GM19455 (cell line): ENCODE measurements at regions not wholly inside any gene's neighbourhood (a gene's known extent, or its start where the extent isn't known, plus 50 kb on each side); places are given as distances from the start of the nearest gene placed in this dataset.
"Not testable (repeated sequence)": the region's sequence is repeated elsewhere in the genome, so short reads cannot be mapped to it uniquely, and the experiment has no call there.

ENCODE experiments used
- ATAC-seq: cut with Tn5 transposase; IDR thresholded peaks from one replicate; pipeline ENCODE4 v1.9.1; 2021; ENCODE audit not compliant: unreplicated experiment

DNA sequence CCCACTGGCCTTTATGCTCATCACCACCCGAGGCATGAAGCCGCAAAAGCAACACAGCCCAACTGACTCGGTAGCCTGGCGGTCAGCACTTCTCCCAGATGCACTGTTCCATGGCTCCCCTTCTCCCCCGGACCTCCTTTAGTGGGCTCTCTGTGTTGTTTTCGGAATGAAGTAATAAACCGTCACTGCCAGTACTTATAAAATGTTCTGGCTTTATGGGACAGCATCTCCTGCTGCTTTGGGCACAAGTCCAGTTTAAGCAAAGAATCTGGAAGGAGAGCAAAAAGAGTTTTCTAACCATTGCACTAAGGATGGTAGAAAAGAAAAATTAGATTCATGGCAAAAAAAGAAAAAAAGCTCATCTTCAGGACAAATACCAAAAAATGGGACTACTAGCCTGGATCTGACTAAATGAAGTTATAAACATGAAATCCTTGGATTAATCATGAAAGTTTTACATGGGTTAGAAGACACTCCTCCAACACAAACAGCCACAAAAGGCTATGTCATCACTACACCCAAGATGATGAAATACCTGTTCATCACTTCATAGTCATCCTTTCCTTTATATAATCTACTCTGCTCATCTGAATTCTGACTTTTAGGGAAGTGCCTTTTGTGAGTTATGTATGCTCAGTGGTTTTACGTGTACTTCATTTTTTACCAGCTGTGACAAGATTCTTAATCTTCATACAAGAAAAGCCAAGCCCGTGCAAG lies 89.5 kb upstream of the UBE2E2 start:
- ATAC-seq, result no peak

DNA sequence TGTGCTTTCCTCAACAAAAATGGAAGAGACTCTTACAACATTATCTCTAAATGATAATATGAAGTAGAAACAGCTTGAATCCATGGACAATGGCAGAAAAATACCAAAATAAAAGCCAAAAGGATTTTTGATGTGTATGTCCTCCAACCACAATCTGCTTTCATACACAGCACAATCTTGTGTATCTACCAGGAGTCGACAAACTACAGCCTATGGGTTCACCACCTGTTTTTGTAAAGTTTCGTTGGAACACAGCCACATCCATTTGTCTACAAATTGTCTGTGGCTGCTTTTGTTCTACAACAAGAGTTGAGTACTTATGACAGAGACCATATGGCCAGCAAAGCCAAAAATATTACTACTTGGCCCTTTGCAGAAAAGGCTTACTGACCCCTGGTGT lies 88.7 kb upstream of the UBE2E2 start:
- ATAC-seq, result no peak

DNA sequence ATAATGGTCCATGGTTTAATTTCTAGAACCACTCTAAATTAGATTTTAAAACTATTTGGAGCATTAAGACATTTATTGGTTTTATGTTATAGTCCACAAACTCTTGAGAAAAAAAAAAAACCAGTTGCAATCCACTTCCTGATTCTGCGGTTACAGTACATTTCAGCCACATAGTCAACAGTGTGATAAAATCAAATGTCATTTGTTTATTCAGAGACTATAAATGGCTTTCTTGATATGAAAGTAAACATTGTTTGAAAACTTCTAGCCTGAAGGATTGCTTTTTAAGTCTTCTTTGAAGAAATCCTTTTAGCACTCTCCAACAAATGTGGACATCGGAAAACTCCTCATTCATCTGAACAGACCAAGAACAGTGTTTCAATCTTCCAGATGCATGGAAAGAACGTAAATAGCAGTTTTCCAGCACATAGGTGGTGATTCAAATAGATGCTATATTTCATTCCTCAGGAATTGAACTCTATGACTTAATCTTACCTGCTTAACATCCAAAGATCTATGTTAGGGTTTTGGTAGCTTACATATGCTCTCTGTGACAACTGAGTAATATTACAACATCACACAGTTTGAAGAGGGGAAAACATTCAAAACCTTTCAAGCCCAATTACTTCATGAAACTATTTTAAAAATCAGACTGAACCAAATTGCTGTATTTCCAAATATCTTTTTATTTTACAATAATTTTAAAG lies 87.8 kb upstream of the UBE2E2 start:
- ATAC-seq, result no peak

DNA sequence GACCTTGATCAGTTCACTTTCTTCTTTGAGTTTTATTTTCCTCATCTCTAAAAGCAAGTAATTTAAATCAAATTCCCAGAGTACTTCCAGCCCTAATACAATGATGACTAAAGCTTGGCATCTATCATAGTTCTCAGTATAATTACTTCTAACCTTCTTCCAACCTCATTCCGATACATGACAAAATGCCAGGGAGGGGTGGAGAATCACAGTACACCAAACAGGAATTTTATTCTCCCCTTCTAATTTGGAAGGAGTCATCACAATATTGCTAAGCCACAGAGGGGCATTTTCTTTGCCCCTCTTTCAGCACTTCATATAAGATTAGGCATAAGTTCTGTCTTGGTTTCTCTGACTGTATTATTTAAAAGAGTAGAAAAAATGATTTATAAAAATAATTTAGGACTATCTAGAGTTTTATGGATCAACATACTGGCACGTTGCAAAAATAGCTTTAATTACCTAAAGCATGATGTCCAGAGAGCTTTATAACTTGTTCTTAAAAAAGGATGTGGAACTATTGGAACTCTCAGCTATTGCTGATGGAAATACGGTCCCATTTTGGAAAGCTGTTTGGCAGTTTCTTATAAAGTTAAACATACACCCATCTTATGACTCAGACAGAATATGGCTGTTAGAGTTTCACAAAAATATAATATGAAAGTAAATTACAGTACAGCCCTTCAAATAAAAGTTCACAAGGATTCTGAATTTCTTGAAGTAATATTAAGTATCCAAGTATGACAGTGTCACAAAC lies 86.9 kb upstream of the UBE2E2 start:
- no peak for ATAC-seq

DNA sequence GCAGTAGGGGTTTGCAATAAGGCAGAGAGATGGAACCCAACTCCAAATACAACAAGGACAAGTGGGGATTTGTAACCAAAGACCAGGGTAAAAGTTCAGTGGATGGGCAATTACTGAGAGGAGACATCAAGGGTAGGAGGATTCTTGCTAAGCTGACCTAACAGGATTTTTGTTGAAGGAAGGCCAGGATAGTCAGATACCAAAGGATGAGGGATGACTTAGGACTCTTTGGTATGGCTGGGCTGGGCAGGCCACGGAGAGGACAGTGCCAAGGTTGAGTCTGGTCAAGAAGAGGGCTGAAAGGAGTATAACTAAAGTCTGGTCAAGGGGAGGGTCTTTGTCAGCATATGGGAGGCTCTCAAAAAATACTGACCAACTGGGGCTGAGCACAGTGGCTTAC lies 85.3 kb upstream of the UBE2E2 start:
- no peak for ATAC-seq

DNA sequence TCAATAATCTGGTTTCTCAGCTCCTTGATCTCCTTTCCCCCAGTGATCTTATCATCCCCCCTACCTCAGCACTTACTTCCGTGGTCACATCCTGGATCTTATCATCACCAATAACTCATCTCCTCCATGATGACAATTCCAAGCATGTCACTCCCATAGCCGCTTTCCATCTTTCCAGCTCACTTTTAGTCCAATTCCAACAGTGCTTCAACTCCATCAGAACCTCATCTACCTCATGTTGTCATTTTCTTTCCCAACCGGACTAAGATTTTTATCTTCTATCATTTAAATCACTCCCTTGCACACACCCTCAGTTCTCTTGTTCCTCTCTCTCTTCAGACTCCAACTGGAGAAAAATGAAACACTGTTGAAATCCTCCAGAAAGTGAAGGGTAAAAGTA lies 75.9 kb upstream of the UBE2E2 start:
- no peak for ATAC-seq

DNA sequence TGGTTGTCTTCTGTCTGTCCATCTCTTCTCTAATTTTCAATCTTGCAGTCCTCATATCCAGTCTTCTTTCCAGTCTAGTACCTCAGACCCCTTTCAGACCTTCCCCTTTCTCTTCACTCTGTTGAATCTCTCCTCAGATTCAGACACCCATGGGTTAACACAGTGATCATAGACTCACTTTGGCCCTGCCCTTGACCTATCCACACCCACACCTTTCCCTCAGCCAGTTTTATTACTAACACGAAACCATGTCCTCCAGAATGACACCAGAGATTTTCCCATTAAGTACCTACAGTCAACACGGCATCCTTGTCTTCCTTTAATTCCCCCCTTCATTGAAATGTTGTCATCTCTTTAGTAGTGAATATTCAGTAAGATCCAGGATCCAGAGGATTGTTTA lies 74.5 kb upstream of the UBE2E2 start:
- ATAC-seq, result no peak

DNA sequence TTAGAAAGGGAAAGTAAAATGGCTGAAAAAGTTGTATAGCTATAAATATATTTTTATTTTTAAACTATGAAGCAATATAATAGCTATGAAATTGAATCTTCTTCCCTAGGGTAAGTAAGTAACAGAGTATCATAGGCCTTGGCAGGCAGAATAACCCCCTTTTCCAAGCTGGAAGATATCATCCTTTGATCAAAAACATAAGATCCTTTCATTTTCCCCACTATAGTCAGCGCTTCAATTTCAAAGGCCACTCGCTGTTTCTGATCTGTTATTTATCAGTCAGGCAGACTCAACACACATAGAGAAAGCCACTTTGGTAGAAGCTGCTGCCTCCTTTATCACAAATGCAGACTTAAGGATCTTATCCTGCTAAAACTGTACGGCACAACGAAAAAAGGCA lies 74.0 kb upstream of the UBE2E2 start:
- no peak for ATAC-seq

DNA sequence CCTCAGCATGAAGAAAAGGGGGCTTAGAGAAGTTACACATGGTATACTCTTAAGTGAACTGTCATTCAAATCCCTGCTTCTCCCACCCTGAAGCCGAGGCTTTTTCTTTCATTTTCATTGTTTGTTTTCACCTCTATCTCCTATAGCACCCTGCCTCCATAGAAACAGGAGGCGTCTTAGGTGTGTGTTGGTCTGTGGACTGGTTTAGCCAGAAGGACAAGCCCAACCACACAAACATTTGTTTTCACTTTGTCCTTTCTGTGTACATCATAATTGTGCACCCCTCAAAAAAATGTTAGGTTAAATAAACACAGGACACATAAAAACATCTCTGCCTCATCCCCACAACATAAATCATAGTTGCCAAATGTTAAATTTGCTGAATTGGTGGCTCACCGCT lies 73.3 kb upstream of the UBE2E2 start:
- ATAC-seq, result no peak

DNA sequence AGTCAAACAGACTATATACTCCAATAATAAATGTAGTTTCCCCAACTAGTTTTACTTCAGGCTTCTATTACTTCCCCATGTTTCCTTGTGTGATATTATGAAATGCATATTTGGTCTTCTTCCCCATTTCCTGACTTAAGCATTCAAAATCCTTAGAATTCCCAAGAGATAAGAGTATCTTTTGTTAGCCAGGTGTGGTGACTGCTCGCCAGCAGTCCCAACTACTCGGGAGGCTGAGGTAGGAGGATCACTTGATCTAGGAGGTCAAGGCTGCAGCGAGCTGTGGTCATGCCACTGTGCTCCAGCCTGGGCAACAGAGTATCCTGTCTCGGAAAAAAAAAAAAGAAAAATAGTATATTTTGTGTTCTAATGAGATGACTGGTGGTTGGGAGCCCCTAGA lies 72.7 kb upstream of the UBE2E2 start:
- no peak for ATAC-seq

DNA sequence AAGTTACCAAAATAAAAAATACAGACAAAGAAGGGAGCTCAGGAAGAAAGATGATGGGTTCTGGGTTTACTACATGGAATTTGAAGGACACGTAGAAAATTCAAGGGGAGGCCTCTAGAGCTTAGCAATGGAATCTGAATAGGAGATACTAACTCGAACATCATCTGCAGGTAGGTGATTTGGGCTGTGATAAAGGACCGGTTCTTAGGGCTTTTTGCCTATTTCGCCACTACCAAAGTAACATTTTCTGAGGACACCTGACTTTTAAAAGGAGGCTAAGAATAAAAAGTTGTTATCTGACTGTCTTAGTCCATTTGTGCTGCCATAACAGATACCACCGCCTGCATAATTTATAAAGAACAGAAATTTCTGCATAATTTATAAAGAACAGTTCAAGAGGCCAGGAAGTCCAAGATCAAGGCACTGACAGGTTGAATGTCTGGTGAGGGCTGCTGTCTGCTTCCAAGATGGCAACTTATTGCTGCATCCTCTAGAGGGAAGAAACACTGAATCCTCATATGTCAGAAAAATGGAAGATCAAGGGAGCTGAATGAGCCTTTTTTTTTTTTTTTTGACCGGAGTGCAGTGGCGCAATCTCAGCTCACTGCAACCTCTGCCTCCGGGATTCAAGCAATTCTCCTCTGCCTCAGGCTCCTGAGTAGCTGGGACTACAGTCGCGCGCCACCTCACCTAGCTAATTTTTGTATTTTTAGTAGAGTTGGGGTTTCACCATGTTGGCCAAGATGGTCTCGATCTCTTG lies 67.9 kb upstream of the UBE2E2 start:
- ATAC-seq, result no peak

DNA sequence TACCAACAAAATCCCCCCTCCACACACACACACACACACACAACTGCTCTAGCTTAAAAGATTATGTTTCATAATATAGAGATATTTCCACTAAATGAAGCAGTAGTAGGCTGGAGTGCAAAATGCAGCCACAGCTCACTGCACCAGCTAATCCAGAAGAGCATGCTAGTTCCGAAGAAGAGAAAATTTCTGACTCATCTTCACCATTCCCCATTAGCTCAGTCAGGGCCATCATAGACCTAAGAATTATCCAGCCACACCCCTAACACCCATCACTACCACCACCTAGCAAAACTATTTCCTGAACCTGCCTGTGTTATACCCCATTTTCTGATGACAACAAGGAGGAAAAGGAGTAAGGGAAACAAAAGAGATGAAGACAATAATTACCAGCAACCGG lies 67.1 kb upstream of the UBE2E2 start:
- ATAC-seq, result no peak

DNA sequence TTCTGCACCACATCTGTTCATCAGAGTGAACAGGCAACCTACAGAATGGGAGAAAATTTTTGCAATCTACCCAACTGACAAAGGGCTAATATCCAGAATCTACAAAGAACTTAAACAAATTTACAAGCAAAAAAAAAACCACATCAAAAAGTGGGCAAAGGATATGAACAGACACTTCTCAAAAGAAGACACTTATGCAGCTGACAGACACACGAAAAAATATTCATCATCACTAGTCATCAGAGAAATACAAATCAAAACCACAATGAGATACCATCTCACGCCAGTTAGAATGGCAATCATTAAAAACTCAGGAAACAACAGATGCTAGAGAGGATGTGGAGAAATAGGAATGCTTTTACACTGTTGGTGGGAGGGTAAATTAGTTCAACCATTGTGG lies 59.1 kb upstream of the UBE2E2 start:
- not testable (repeated sequence) for ATAC-seq

DNA sequence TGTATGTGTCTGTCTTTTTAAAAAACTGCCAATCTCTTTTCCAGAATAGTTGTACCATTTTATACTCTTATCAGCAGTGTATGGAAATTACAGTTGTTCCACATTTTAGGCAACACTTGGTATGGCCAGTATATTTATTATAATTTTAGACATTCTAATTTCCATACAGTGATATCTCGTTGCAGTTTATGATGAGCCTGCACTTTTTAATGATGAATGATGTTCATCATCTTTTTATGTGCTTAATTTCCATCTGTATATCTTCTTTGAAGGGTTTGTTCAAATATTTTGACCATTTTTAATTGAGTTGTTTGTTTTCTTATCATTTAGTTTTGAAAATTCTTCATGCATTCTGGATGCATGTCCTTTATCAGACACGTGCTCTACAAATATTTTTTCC lies 57.0 kb upstream of the UBE2E2 start:
- no peak for ATAC-seq

DNA sequence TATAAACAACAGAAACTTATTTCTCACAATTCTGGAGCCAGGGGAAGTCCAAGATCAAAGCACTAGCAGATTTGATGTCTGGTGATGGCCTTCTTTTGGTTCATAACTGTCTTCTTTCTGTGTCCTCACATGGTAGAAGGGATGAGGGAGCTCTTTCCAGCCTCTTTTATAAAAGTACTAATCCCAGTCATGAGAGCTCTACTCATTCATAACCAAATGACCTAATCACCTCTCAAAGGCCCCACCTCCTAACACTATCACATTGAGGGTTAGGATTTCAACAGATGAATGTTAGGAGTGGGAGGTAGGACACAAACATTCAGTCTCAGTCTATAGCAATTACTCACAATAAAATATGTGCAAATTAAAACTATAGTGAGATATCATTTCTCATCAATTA lies 50.1 kb upstream of the UBE2E2 start:
- no peak for ATAC-seq
